ENCODE measurements at regions not wholly inside any gene's neighbourhood (a gene's known extent, or its start where the extent isn't known, plus 50 kb on each side); places are given as distances from the start of the nearest gene placed in this dataset.

- Histone ChIP-seq H3K9me3 (ENCODE audit: severe bottlenecking) (peaks cover 2% of the 10 kb centered on the region), H3K27me3 (ENCODE audit: insufficient read depth, poor library complexity, severe bottlenecking) (no peaks in the 10 kb centered on the region), H3K4me3 (ENCODE audit: severe bottlenecking) (no peak overlapping the region), H3K4me1 (ENCODE audit: insufficient read depth, poor library complexity, severe bottlenecking) (no peaks in the 10 kb centered on the region), H3K36me3 (ENCODE audit: low read depth) (no peaks in the 10 kb centered on the region), H3K27ac (ENCODE audit: poor library complexity, severe bottlenecking) (no peak overlapping the region)
- TF ChIP-seq CTCF (IDR thresholded peaks at IDR 0.05; ENCODE audit: poor library complexity, severe bottlenecking), result no peak
- ATAC-seq (ENCODE audit: low read depth) (no peak), DNase-seq (ENCODE audit: low spot score) (no peak)
These were observed 2199.5 kb upstream of the WWC1 start for GRCh38 chr5:166091931-166092330.

- no peaks in the 10 kb centered on the region for H3K4me1 ChIP-seq (ENCODE audit: insufficient read depth, poor library complexity, severe bottlenecking)
- no peak overlapping the region for H3K27ac ChIP-seq (ENCODE audit: poor library complexity, severe bottlenecking)
- DNase-seq (ENCODE audit: low spot score), result no peak
- no peaks in the 10 kb centered on the region for H3K36me3 ChIP-seq (ENCODE audit: low read depth)
- no peak for ATAC-seq (ENCODE audit: low read depth)
- H3K4me3 ChIP-seq (ENCODE audit: severe bottlenecking), result no peak overlapping the region
- H3K9me3 ChIP-seq (ENCODE audit: severe bottlenecking), result peaks cover 2% of the 10 kb centered on the region
- no peaks in the 10 kb centered on the region for H3K27me3 ChIP-seq (ENCODE audit: insufficient read depth, poor library complexity, severe bottlenecking)
- no peak for TF ChIP-seq CTCF (IDR thresholded peaks at IDR 0.05; ENCODE audit: poor library complexity, severe bottlenecking)
These were observed 2198.1 kb upstream of the WWC1 start for GRCh38 chr5:166093312-166093711.

GRCh38 chr5:166102947-166103346 is 2188.5 kb upstream of the WWC1 start:
- TF ChIP-seq CTCF (IDR thresholded peaks at IDR 0.05; ENCODE audit: poor library complexity, severe bottlenecking), result no peak

GRCh38 chr5:166111021-166111420 is 2180.4 kb upstream of the WWC1 start:
- Histone ChIP-seq H3K36me3 (ENCODE audit: low read depth) (no peaks in the 10 kb centered on the region), H3K9me3 (ENCODE audit: severe bottlenecking) (no peaks in the 10 kb centered on the region), H3K4me1 (ENCODE audit: insufficient read depth, poor library complexity, severe bottlenecking) (no peaks in the 10 kb centered on the region), H3K27me3 (ENCODE audit: insufficient read depth, poor library complexity, severe bottlenecking) (no peaks in the 10 kb centered on the region), H3K4me3 (ENCODE audit: severe bottlenecking) (no peak overlapping the region), H3K27ac (ENCODE audit: poor library complexity, severe bottlenecking) (no peak overlapping the region)
- ATAC-seq (ENCODE audit: low read depth), result no peak
- no peak for DNase-seq (ENCODE audit: low spot score)
- TF ChIP-seq CTCF (IDR thresholded peaks at IDR 0.05; ENCODE audit: poor library complexity, severe bottlenecking), result no peak

More at GRCh38 chr5:166102947-166103346, 2188.5 kb upstream of the WWC1 start:
- Histone ChIP-seq H3K4me3 (ENCODE audit: severe bottlenecking) (no peak overlapping the region), H3K9me3 (ENCODE audit: severe bottlenecking) (no peaks in the 10 kb centered on the region), H3K27me3 (ENCODE audit: insufficient read depth, poor library complexity, severe bottlenecking) (no peaks in the 10 kb centered on the region), H3K36me3 (ENCODE audit: low read depth) (no peaks in the 10 kb centered on the region), H3K4me1 (ENCODE audit: insufficient read depth, poor library complexity, severe bottlenecking) (no peaks in the 10 kb centered on the region), H3K27ac (ENCODE audit: poor library complexity, severe bottlenecking) (no peak overlapping the region)
- ATAC-seq (ENCODE audit: low read depth) (no peak), DNase-seq (ENCODE audit: low spot score) (no peak)

GRCh38 chr5:166117072-166118066 is 2174.1 kb upstream of the WWC1 start:
- no peak overlapping the region for H3K4me3 ChIP-seq (ENCODE audit: severe bottlenecking)
- H3K27me3 ChIP-seq (ENCODE audit: insufficient read depth, poor library complexity, severe bottlenecking), result no peaks in the 10 kb centered on the region
- TF ChIP-seq CTCF (IDR thresholded peaks at IDR 0.05; ENCODE audit: poor library complexity, severe bottlenecking), result no peak
- peaks cover 2% of the 10 kb centered on the region for H3K9me3 ChIP-seq (ENCODE audit: severe bottlenecking)
- no peak overlapping the region for H3K27ac ChIP-seq (ENCODE audit: poor library complexity, severe bottlenecking)
- no peak for ATAC-seq (ENCODE audit: low read depth)
- no peaks in the 10 kb centered on the region for H3K4me1 ChIP-seq (ENCODE audit: insufficient read depth, poor library complexity, severe bottlenecking)
- no peak for DNase-seq (ENCODE audit: low spot score)
- H3K36me3 ChIP-seq (ENCODE audit: low read depth), result no peaks in the 10 kb centered on the region
